ENCODE measurements at regions not wholly inside any gene's neighbourhood (a gene's known extent, or its start where the extent isn't known, plus 50 kb on each side); places are given as distances from the start of the nearest gene placed in this dataset.

DNA sequence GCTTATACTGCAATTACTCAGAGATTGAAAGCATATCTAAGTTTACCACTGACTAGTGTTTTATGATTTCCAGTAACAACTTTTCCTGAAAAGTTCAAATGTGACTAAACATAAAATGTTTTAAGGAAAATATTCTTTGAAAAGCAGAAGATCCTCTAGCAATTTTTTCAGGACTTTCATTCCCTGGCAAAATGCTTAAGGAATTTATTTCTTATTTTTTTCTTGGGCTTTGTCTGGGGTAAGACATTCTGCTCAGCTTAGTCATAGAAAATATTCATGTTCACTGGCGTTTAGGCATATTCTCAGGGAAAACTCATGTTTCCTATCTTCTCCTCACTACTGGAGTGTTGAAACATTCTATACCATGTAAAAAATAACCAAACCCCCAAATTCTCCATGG lies 235.3 kb upstream of the CEP162 start:
- TF ChIP-seq YY1 (IDR thresholded peaks at IDR 0.05; ENCODE audit: low read depth) = no peak

- TF ChIP-seq YY1 (IDR thresholded peaks at IDR 0.05; ENCODE audit: low read depth) (no peak), TEAD4 (IDR thresholded peaks at IDR 0.05) (no peak), NFIC (IDR thresholded peaks at IDR 0.05) (no peak), CREB1 (IDR thresholded peaks at IDR 0.05; ENCODE audit: low read depth) (no peak), ZBTB7A (IDR thresholded peaks at IDR 0.05; ENCODE audit: low read depth) (no peak), CEBPB (IDR thresholded peaks at IDR 0.05) (no peak), FOXM1 (IDR thresholded peaks at IDR 0.05; ENCODE audit: borderline replicate concordance, low read depth) (no peak), EP300 (IDR thresholded peaks at IDR 0.05; ENCODE audit: borderline replicate concordance) (no peak), TAF1 (IDR thresholded peaks at IDR 0.05; ENCODE audit: low read depth) (no peak), RAD21 (IDR thresholded peaks at IDR 0.05; ENCODE audit: low read depth) (no peak)
- TF ChIP-seq, protein P1, sequence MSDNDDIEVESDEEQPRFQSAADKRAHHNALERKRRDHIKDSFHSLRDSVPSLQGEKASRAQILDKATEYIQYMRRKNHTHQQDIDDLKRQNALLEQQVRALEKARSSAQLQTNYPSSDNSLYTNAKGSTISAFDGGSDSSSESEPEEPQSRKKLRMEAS (IDR thresholded peaks at IDR 0.05) = no peak
These were observed 234.0 kb upstream of the CEP162 start for GRCh38 chr6:84461461-84461860.

GRCh38 chr6:84460491-84460890 lies 233.0 kb upstream of the CEP162 start:
- TF ChIP-seq RAD21 (IDR thresholded peaks at IDR 0.05; ENCODE audit: low read depth) (no peak), TEAD4 (IDR thresholded peaks at IDR 0.05) (no peak), CEBPB (IDR thresholded peaks at IDR 0.05) (no peak), NFIC (IDR thresholded peaks at IDR 0.05) (no peak), EP300 (IDR thresholded peaks at IDR 0.05; ENCODE audit: borderline replicate concordance) (no peak), REST (IDR thresholded peaks at IDR 0.05; ENCODE audit: low read depth) (no peak), TAF1 (IDR thresholded peaks at IDR 0.05; ENCODE audit: low read depth) (no peak)
- TF ChIP-seq, protein P2, sequence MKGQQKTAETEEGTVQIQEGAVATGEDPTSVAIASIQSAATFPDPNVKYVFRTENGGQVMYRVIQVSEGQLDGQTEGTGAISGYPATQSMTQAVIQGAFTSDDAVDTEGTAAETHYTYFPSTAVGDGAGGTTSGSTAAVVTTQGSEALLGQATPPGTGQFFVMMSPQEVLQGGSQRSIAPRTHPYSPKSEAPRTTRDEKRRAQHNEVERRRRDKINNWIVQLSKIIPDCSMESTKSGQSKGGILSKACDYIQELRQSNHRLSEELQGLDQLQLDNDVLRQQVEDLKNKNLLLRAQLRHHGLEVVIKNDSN (IDR thresholded peaks at IDR 0.05) = no peak

GRCh38 chr6:84459401-84459800 lies 232.0 kb upstream of the CEP162 start:
- TF ChIP-seq YY1 (IDR thresholded peaks at IDR 0.05; ENCODE audit: low read depth) (no peak), EP300 (IDR thresholded peaks at IDR 0.05; ENCODE audit: borderline replicate concordance) (no peak), CEBPB (IDR thresholded peaks at IDR 0.05) (no peak), TEAD4 (IDR thresholded peaks at IDR 0.05) (no peak)
- TF ChIP-seq, protein P2 (IDR thresholded peaks at IDR 0.05) = no peak

GRCh38 chr6:84458271-84458670 lies 230.8 kb upstream of the CEP162 start:
- no peak for TF ChIP-seq YY1 (IDR thresholded peaks at IDR 0.05; ENCODE audit: low read depth)
- no peak for TF ChIP-seq ZBTB7A (IDR thresholded peaks at IDR 0.05; ENCODE audit: low read depth)
- TF ChIP-seq EP300 (IDR thresholded peaks at IDR 0.05; ENCODE audit: borderline replicate concordance) = no peak
- TF ChIP-seq EGR1 (IDR thresholded peaks at IDR 0.05) = no peak
- TF ChIP-seq NFIC (IDR thresholded peaks at IDR 0.05) = no peak
- TF ChIP-seq CREB1 (IDR thresholded peaks at IDR 0.05; ENCODE audit: low read depth) = no peak
- no peak for TF ChIP-seq RAD21 (IDR thresholded peaks at IDR 0.05; ENCODE audit: low read depth)

DNA sequence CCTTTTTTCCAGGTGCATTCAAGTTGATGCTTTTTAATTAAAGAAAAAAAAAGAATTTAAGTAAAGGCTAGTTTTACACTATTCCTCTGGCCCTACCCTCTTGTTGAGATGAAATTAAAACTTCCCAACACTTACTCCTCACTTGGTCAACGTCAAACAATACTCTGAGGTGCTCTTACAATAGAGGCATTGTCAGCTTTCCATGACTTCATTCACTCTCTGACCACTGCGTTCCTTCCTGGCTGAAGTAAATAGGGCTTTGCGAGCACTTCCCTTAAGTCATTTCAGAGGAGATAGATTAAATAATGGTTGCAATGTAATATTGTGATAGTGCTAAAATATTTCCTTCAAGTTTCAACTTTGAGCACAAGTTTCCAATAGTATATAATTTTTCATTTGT lies 229.8 kb upstream of the CEP162 start:
- TF ChIP-seq, protein P2 (IDR thresholded peaks at IDR 0.05) = no peak
- TF ChIP-seq CREB1 (IDR thresholded peaks at IDR 0.05; ENCODE audit: low read depth) (no peak), RAD21 (IDR thresholded peaks at IDR 0.05; ENCODE audit: low read depth) (no peak), ZBTB7A (IDR thresholded peaks at IDR 0.05; ENCODE audit: low read depth) (no peak), CEBPB (IDR thresholded peaks at IDR 0.05) (no peak), REST (IDR thresholded peaks at IDR 0.05; ENCODE audit: low read depth) (no peak)

GRCh38 chr6:84456803-84457202 lies 229.4 kb upstream of the CEP162 start:
- TF ChIP-seq TCF12 (IDR thresholded peaks at IDR 0.05; ENCODE audit: low read depth) = no peak
- TF ChIP-seq ZBTB7A (IDR thresholded peaks at IDR 0.05; ENCODE audit: low read depth) = no peak
